K562 (cell line): ENCODE measurements at regions not wholly inside any gene's neighbourhood (a gene's known extent, or its start where the extent isn't known, plus 50 kb on each side); places are given as distances from the start of the nearest gene placed in this dataset.
A peak's percentile ranks its signal among the peaks of the same experiment; 100 is the strongest.

Source experiments
- ATAC-seq: fragments of 200-7000 bp; cut with Tn5 transposase; 3 replicates; pipeline ENCODE4 v1.9.1; 2020; ENCODE audit warnings: moderate library complexity
- BruUV-seq: library from RNA; stranded (reverse); fragments of 400-500 nt; replicated peaks from 2 replicates; lab custom pipeline; 2021; lab: Mats Ljungman, UMichigan
- CTCF ChIA-PET: fragments of 300-600 bp; formaldehyde crosslinking; extraction: SDS; loops from one replicate; lab custom pipeline; 2021; ENCODE audit warnings: low intra/inter-chr PET ratio; lab: Yijun Ruan, JAX
- POLR2A ChIA-PET: fragments of 300-600, 350-650 bp; sonication (Branson Sonifier 250); formaldehyde crosslinking; extraction: SDS; loops from one replicate; lab custom pipeline; 2021; ENCODE audit warnings: antibody characterized with exemption, inconsistent platforms; lab: Yijun Ruan, JAX
- DNase-seq, 4 experiments: peaks; one replicate each; pipeline versions ENCODE4 v3.0.0 to v3.0.0-alpha.2; 2011 to 2018; ENCODE audit warnings: low spot score in 3 of 4, mixed read lengths in 3 of 4; ENCODE audit errors: extremely low read depth in 1 of 4
- FAIRE-seq: peaks from 2 replicates; lab custom pipeline; 2011; peaks lifted over from hg19 to GRCh38; lab: Jason Lieb, UNC
- H2AFZ ChIP-seq: 2 replicates; pipeline ENCODE4 v1.6.0; 2011; ENCODE audit warnings: low read depth, low read length, control low read depth, inconsistent platforms
- H3K27ac ChIP-seq: fragments of 200-600 bp; 3 replicates; pipeline ENCODE4 v1.8.0; 2011; ENCODE audit warnings: low read depth, mild to moderate bottlenecking, control low read depth, inconsistent platforms, low read length, moderate library complexity, mixed read lengths; ENCODE audit errors: extremely low read depth
- H3K27me3 ChIP-seq, 2 experiments: fragments of 300-600 bp in 1 of 2; 2 replicates in 1 of 2; 3 replicates in 1 of 2; pipeline versions ENCODE4 v1.6.0 to v1.8.0; 2011; ENCODE audit warnings: inconsistent platforms in 2 of 2, low read length in 2 of 2, mild to moderate bottlenecking in 1 of 2, mixed read lengths in 1 of 2, moderate library complexity in 1 of 2; ENCODE audit not compliant: control insufficient read depth in 2 of 2, insufficient read depth in 2 of 2
- H3K36me3 ChIP-seq: fragments of 300-600 bp; 3 replicates; pipeline ENCODE4 v1.8.0; 2011; ENCODE audit warnings: mild to moderate bottlenecking, low read length, inconsistent platforms; ENCODE audit not compliant: control insufficient read depth, insufficient read depth
- H3K4me1 ChIP-seq, 2 experiments: fragments of 200-600 bp in 1 of 2; replicated peaks in 1 of 2; 2 replicates in 1 of 2; 3 replicates in 1 of 2; pipeline versions ENCODE4 v1.5.1 to v1.8.0; 2011; ENCODE audit warnings: inconsistent platforms in 2 of 2, low read length in 2 of 2, mild to moderate bottlenecking in 1 of 2, mixed read lengths in 1 of 2, moderate library complexity in 1 of 2; ENCODE audit not compliant: control insufficient read depth in 2 of 2, insufficient read depth in 2 of 2
- H3K4me2 ChIP-seq: 2 replicates; pipeline ENCODE4 v1.6.1; 2011; ENCODE audit warnings: low read length, control low read depth, inconsistent platforms, mixed read lengths; ENCODE audit not compliant: insufficient read depth
- H3K4me3 ChIP-seq: fragments of 200-600 bp; sonication (generic), shearing (Covaris generic); 2 replicates; pipeline ENCODE4 v1.5.1; 2016; ENCODE audit warnings: control low read depth, inconsistent platforms
- H3K79me2 ChIP-seq: fragments of 200-600 bp; 3 replicates; pipeline ENCODE4 v1.8.0; 2011; ENCODE audit warnings: low read length, inconsistent platforms; ENCODE audit not compliant: control insufficient read depth, insufficient read depth
- H3K9ac ChIP-seq, 2 experiments: 2 replicates each; pipeline versions ENCODE4 v1.6.0 to v1.6.1; 2011; ENCODE audit warnings: low read depth in 2 of 2, low read length in 2 of 2, control low read depth in 1 of 2, inconsistent platforms in 1 of 2, mild to moderate bottlenecking in 1 of 2, mixed read lengths in 1 of 2; ENCODE audit not compliant: insufficient read depth in 1 of 2
- H3K9me1 ChIP-seq: one replicate; pipeline ENCODE4 v1.6.0; 2011; ENCODE audit warnings: inconsistent platforms, mild to moderate bottlenecking, low read length, moderate library complexity; ENCODE audit not compliant: control insufficient read depth, insufficient read depth
- H3K9me3 ChIP-seq: replicated peaks from 2 replicates; pipeline ENCODE4 v1.5.1; 2011; ENCODE audit warnings: low read depth, low read length, inconsistent platforms; ENCODE audit not compliant: control insufficient read depth, insufficient read depth
- H4K20me1 ChIP-seq: replicated peaks from 2 replicates; pipeline ENCODE4 v1.6.1; 2011; ENCODE audit warnings: low read length, inconsistent platforms, mixed read lengths; ENCODE audit not compliant: control insufficient read depth, insufficient read depth
- HDGF ChIP-seq: fragments of 450-650 bp; IDR thresholded peaks from 2 replicates; pipeline ENCODE4 v1.6.1; 2016
- MXD1 ChIP-seq: fragments of 250-450 bp; sonication (Bioruptor Pico); IDR thresholded peaks from 2 replicates; pipeline ENCODE4 v1.8.0; 2021; ENCODE audit warnings: borderline replicate concordance, mild to moderate bottlenecking, moderate library complexity; ENCODE audit not compliant: poor library complexity, severe bottlenecking
- NONO ChIP-seq, 2 experiments: fragments of 200-400 bp in 1 of 2; fragments of 450-650 bp in 1 of 2; formaldehyde crosslinking in 1 of 2; IDR thresholded peaks; 2 replicates each; pipeline ENCODE4 v1.6.1; 2017; ENCODE audit warnings: low read depth in 2 of 2, mild to moderate bottlenecking in 2 of 2, moderate library complexity in 2 of 2, low read length in 1 of 2
- SAFB ChIP-seq: fragments of 200-400 bp; formaldehyde crosslinking; IDR thresholded peaks from 2 replicates; pipeline ENCODE4 v1.6.1; 2017; ENCODE audit warnings: low read depth, low read length, borderline replicate concordance
- ZFP36 ChIP-seq: fragments of 150-350 bp; IDR thresholded peaks from 2 replicates; pipeline ENCODE4 v1.6.1; 2018; ENCODE audit warnings: low read length, low read depth; ENCODE audit not compliant: partially characterized antibody
- ZNF318 ChIP-seq, 2 experiments: fragments of 450-650 bp; IDR thresholded peaks; 2 replicates each; pipeline ENCODE4 v1.6.1; 2016; ENCODE audit warnings: mild to moderate bottlenecking in 2 of 2, borderline replicate concordance in 1 of 2, low read depth in 1 of 2, moderate library complexity in 1 of 2
- ZSCAN32 ChIP-seq: fragments of 450-650 bp; formaldehyde crosslinking; IDR thresholded peaks from 2 replicates; pipeline ENCODE4 v1.4.0; 2020; ENCODE audit warnings: mild to moderate bottlenecking, moderate library complexity
- WGBS: fragments of 100-300 bp; shearing (Covaris generic); methylation state at CpG from one replicate; pipeline ENCODE4 v1.1.6; 2016; ENCODE audit warnings: low coverage, mixed read lengths; ENCODE audit not compliant: insufficient coverage; ENCODE audit errors: missing lambda C conversion rate; 5-methylcytosine and 5-hydroxymethylcytosine counted together
- in situ Hi-C: fragments of 300-500 bp; cut with MboI; formaldehyde crosslinking; loops from 4 replicates; pipeline ENCODE4 v1.15.0; 2018; ENCODE audit warnings: inconsistent platforms, mixed read lengths
- intact Hi-C: fragments of 100-400 bp; cut with micrococcal nuclease; formaldehyde crosslinking; loops from 2 replicates; pipeline ENCODE4 v1.14.2; 2022

- intact Hi-C loops: no loop called here
- Histone ChIP-seq H3K79me2 (no peaks in the 10 kb centered on the region), H3K27me3 (no peaks in the 10 kb centered on the region), H3K27ac (no peak overlapping the region; the same call in 2 of the 3 replicates), H3K36me3 (no peaks in the 10 kb centered on the region), H3K9ac (no peak overlapping the region), H3K9me3 (no peaks in the 10 kb centered on the region), H2AFZ (peak overlapping the region; percentile 49), H4K20me1 (no peaks in the 10 kb centered on the region), H3K4me2 (no peak overlapping the region), H3K4me1 (no peaks in the 10 kb centered on the region), H3K4me3 (no peak overlapping the region), H3K9me1 (no peaks in the 10 kb centered on the region)
- ChIA-PET CTCF (no interaction called here), POLR2A (no interaction called here)
- 7% methylated on average over 3 of the region's 3 CpGs for WGBS
- no TSS peak for BruUV-seq
- FAIRE-seq: no peak
- in situ Hi-C loops: no loop called here
- DNase-seq: peak in 1 of 4 experiments; percentile 2
- ATAC-seq: peak; percentile 61
- no peak for TF ChIP-seq SAFB
Measured at GRCh38 chr9:74007833-74008232, 489.3 kb upstream of the RORB start.

- H2AFZ ChIP-seq: no peak overlapping the region
- ATAC-seq (no peak), FAIRE-seq (no peak), DNase-seq (no peak)
- no peak overlapping the region for H3K4me3 ChIP-seq
- no TSS peak for BruUV-seq
- ChIA-PET CTCF (no interaction called here), POLR2A (no interaction called here)
- no peaks in the 10 kb centered on the region for H3K9me1 ChIP-seq
- H4K20me1 ChIP-seq: no peaks in the 10 kb centered on the region
- no peak overlapping the region for H3K27ac ChIP-seq
- no peak overlapping the region for H3K4me2 ChIP-seq
- H3K79me2 ChIP-seq: no peaks in the 10 kb centered on the region
- in situ Hi-C loops: no loop called here
- no peaks in the 10 kb centered on the region for H3K36me3 ChIP-seq
- H3K9ac ChIP-seq: no peak overlapping the region
- no peaks in the 10 kb centered on the region for H3K27me3 ChIP-seq
- no peaks in the 10 kb centered on the region for H3K9me3 ChIP-seq
- intact Hi-C loops: no loop called here
- H3K4me1 ChIP-seq: no peaks in the 10 kb centered on the region
- TF ChIP-seq HDGF: no peak
- no peak for TF ChIP-seq MXD1 (CRISPR knock-in tag)
- TF ChIP-seq ZFP36: no peak
- TF ChIP-seq ZNF318 (IDR thresholded peaks at IDR 0.05; ENCODE audit: borderline replicate concordance in 1 of 2, low read depth in 1 of 2): no peak
- no peak for TF ChIP-seq NONO (IDR thresholded peaks at IDR 0.05; ENCODE audit: low read depth in 2 of 2, low read length in 1 of 2)
- no peak for TF ChIP-seq ZSCAN32 (CRISPR knock-in tag)
Measured at GRCh38 chr9:74016004-74016403, 481.1 kb upstream of the RORB start.
